Osteocyte (in vitro differentiated cells): ENCODE measurements at regions not wholly inside any gene's neighbourhood (a gene's known extent, or its start where the extent isn't known, plus 50 kb on each side); places are given as distances from the start of the nearest gene placed in this dataset.
A peak's percentile ranks its signal among the peaks of the same experiment; 100 is the strongest.

Experiments
- DNase-seq: peaks from one replicate; pipeline ENCODE4 v3.0.0; 2021; ENCODE audit warnings: mixed read lengths; ENCODE audit not compliant: unreplicated experiment; ENCODE audit errors: extremely low spot score
- H3K27ac Mint-ChIP-seq: one replicate; pipeline ENCODE4 v1.8.0; 2021; ENCODE audit warnings: mild to moderate bottlenecking, mixed read lengths; ENCODE audit not compliant: unreplicated experiment
- H3K27me3 Mint-ChIP-seq: one replicate; pipeline ENCODE4 v1.8.0; 2021; ENCODE audit warnings: mixed read lengths; ENCODE audit not compliant: unreplicated experiment
- H3K36me3 Mint-ChIP-seq: one replicate; pipeline ENCODE4 v1.8.0; 2021; ENCODE audit warnings: mixed read lengths; ENCODE audit not compliant: unreplicated experiment
- H3K4me1 Mint-ChIP-seq: one replicate; pipeline ENCODE4 v1.8.0; 2021; ENCODE audit warnings: mixed read lengths; ENCODE audit not compliant: unreplicated experiment
- H3K4me3 Mint-ChIP-seq: one replicate; pipeline ENCODE4 v1.8.0; 2021; ENCODE audit warnings: mild to moderate bottlenecking, moderate library complexity, mixed read lengths; ENCODE audit not compliant: unreplicated experiment
- H3K9me3 Mint-ChIP-seq: one replicate; pipeline ENCODE4 v1.8.0; 2021; ENCODE audit warnings: mixed read lengths; ENCODE audit not compliant: unreplicated experiment
- CTCF ChIP-seq: fragments of 200-600 bp; sonication (generic); IDR thresholded peaks from 2 replicates; pipeline ENCODE4 v1.5.0; 2021; ENCODE audit warnings: antibody characterized with exemption, mild to moderate bottlenecking, moderate library complexity

GRCh38 chr6:40804905-40805304 lies 217.7 kb upstream of the LRFN2 start:
- H3K9me3 Mint-ChIP-seq = no peaks in the 10 kb centered on the region
- H3K27me3 Mint-ChIP-seq = no peaks in the 10 kb centered on the region
- peak; percentile 41 for TF ChIP-seq CTCF
- DNase-seq = no peak
- H3K36me3 Mint-ChIP-seq = no peaks in the 10 kb centered on the region
- no peak overlapping the region for H3K27ac Mint-ChIP-seq
- no peaks in the 10 kb centered on the region for H3K4me1 Mint-ChIP-seq
- no peak overlapping the region for H3K4me3 Mint-ChIP-seq

GRCh38 chr6:40803897-40804702 lies 216.9 kb upstream of the LRFN2 start:
- H3K4me1 Mint-ChIP-seq = no peaks in the 10 kb centered on the region
- no peak for TF ChIP-seq CTCF
- H3K27ac Mint-ChIP-seq = no peak overlapping the region
- H3K27me3 Mint-ChIP-seq = peaks cover 2% of the 10 kb centered on the region
- no peaks in the 10 kb centered on the region for H3K9me3 Mint-ChIP-seq
- DNase-seq = no peak
- H3K4me3 Mint-ChIP-seq = no peak overlapping the region
- H3K36me3 Mint-ChIP-seq = no peaks in the 10 kb centered on the region

GRCh38 chr6:40802481-40802880 lies 215.3 kb upstream of the LRFN2 start:
- Mint-ChIP-seq H3K27ac (no peak overlapping the region), H3K9me3 (no peaks in the 10 kb centered on the region), H3K4me1 (no peaks in the 10 kb centered on the region), H3K4me3 (no peak overlapping the region), H3K27me3 (peaks cover 8% of the 10 kb centered on the region), H3K36me3 (no peaks in the 10 kb centered on the region)
- DNase-seq = no peak
- no peak for TF ChIP-seq CTCF

- no peak for TF ChIP-seq CTCF
- no peak overlapping the region for H3K27ac Mint-ChIP-seq
- DNase-seq = no peak
- H3K4me3 Mint-ChIP-seq = no peak overlapping the region
- H3K36me3 Mint-ChIP-seq = no peaks in the 10 kb centered on the region
- no peaks in the 10 kb centered on the region for H3K9me3 Mint-ChIP-seq
- peaks cover 12% of the 10 kb centered on the region for H3K27me3 Mint-ChIP-seq
- H3K4me1 Mint-ChIP-seq = no peaks in the 10 kb centered on the region
Observed at GRCh38 chr6:40799296-40800140, 212.4 kb upstream of the LRFN2 start.
